ENCODE measurements at regions not wholly inside any gene's neighbourhood (a gene's known extent, or its start where the extent isn't known, plus 50 kb on each side); places are given as distances from the start of the nearest gene placed in this dataset.
A peak's percentile ranks its signal among the peaks of the same experiment; 100 is the strongest.

- Histone ChIP-seq H3K9me3 (ENCODE audit: control insufficient read depth, insufficient read depth, low read length) (no peaks in the 10 kb centered on the region), H3K27ac (ENCODE audit: low read depth, low read length) (no peak overlapping the region), H3K4me3 (ENCODE audit: low read depth, low read length) (no peak overlapping the region), H3K27me3 (ENCODE audit: control insufficient read depth, insufficient read depth, low read length) (peaks cover 29% of the 10 kb centered on the region)
- ChIA-PET CTCF (no interaction called here), POLR2A (no interaction called here)
- TF ChIP-seq, protein P1, sequence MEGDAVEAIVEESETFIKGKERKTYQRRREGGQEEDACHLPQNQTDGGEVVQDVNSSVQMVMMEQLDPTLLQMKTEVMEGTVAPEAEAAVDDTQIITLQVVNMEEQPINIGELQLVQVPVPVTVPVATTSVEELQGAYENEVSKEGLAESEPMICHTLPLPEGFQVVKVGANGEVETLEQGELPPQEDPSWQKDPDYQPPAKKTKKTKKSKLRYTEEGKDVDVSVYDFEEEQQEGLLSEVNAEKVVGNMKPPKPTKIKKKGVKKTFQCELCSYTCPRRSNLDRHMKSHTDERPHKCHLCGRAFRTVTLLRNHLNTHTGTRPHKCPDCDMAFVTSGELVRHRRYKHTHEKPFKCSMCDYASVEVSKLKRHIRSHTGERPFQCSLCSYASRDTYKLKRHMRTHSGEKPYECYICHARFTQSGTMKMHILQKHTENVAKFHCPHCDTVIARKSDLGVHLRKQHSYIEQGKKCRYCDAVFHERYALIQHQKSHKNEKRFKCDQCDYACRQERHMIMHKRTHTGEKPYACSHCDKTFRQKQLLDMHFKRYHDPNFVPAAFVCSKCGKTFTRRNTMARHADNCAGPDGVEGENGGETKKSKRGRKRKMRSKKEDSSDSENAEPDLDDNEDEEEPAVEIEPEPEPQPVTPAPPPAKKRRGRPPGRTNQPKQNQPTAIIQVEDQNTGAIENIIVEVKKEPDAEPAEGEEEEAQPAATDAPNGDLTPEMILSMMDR (IDR thresholded peaks at IDR 0.05; ENCODE audit: low read depth, low read length), result no peak
- DNase-seq (ENCODE audit: low read depth, low spot score), result no peak
Measured at GRCh38 chr15:70267306-70267705, 169.6 kb upstream of the TLE3 start.

DNA sequence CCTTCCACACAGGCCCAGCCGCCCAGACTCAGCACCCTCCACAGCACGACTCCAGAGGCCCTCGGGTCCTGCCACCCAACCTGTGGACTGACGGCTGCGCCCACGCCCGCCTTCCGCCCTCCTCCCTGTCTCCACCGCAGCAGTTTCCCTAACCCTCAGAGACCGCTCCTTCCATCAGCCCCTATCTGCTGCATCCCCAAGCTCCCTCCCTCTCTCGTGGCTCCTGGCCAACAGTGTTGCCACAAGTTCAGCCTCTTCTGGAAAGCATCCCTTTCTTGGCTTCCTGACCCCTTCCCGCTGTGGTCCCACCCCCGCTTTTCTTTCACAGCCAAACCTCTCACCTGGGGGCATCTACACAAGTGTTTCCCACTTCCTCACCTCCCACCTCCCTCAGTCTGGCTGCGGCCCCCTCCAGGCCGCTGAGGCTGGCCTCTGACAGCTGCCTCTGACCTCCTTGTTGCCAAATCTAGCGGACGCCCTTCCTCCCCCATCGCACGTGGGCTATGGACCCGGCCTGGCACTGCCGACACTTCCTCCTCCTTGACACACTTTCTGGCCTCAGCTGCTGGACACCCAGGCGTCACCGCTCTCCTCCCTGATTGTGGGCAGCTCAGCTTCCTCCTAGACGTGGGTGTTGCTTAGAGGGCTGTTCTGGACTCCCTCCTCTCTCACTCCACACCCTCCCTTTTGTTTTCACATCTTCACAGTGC is 168.8 kb upstream of the TLE3 start:
- CTCF ChIA-PET, result no interaction called here
- H3K27ac ChIP-seq (ENCODE audit: low read depth, low read length), result no peak overlapping the region
- POLR2A ChIA-PET, result interaction anchor here (0.6 kb wide), 1 partner anchor 53 kb away, joined by 3 read pairs; no protein-coding TSS in a partner anchor
- TF ChIP-seq, protein P1 (IDR thresholded peaks at IDR 0.05; ENCODE audit: low read depth, low read length), result no peak
- H3K4me3 ChIP-seq (ENCODE audit: low read depth, low read length), result no peak overlapping the region
- no peaks in the 10 kb centered on the region for H3K9me3 ChIP-seq (ENCODE audit: control insufficient read depth, insufficient read depth, low read length)
- no peak for DNase-seq (ENCODE audit: low read depth, low spot score)
- H3K27me3 ChIP-seq (ENCODE audit: control insufficient read depth, insufficient read depth, low read length), result peaks cover 34% of the 10 kb centered on the region

DNA sequence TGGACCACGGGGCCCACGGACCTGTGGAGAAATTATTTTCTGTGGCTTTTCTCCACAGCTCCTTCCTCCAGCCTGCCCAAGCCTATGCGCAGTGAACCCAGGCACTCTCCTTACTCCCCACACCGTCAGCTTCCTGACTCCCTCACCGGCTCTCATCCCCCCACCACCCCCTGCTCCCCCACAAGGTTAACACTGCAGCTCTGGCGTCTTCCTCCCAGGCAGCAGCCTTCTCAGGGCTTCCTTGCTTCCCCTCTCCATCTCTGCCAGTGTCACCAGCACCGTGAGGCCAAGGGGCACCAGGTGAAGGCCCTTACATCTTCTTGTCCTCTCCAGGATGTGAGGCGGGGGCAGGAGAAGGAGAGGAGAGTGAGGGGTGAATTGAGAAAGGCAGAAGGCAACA is 168.3 kb upstream of the TLE3 start:
- no peak for DNase-seq (ENCODE audit: low read depth, low spot score)

GRCh38 chr15:70265466-70265978 is 167.8 kb upstream of the TLE3 start:
- TF ChIP-seq, protein P1 (IDR thresholded peaks at IDR 0.05; ENCODE audit: low read depth, low read length), result 0 out of 2 replicates have a peak, but pooled peaks have one; percentile 8
- no peak overlapping the region for H3K4me3 ChIP-seq (ENCODE audit: low read depth, low read length)
- CTCF ChIA-PET, result no interaction called here

More for the DNA sequence above, 168.3 kb upstream of the TLE3 start:
- Histone ChIP-seq H3K4me3 (ENCODE audit: low read depth, low read length) (no peak overlapping the region), H3K27me3 (ENCODE audit: control insufficient read depth, insufficient read depth, low read length) (peaks cover 34% of the 10 kb centered on the region), H3K9me3 (ENCODE audit: control insufficient read depth, insufficient read depth, low read length) (no peaks in the 10 kb centered on the region), H3K27ac (ENCODE audit: low read depth, low read length) (no peak overlapping the region)
- POLR2A ChIA-PET, result interaction anchor here (0.6 kb wide), 1 partner anchor 52 kb away, joined by 3 read pairs; no protein-coding TSS in a partner anchor
- TF ChIP-seq, protein P1 (IDR thresholded peaks at IDR 0.05; ENCODE audit: low read depth, low read length), result no peak
- CTCF ChIA-PET, result no interaction called here

DNA sequence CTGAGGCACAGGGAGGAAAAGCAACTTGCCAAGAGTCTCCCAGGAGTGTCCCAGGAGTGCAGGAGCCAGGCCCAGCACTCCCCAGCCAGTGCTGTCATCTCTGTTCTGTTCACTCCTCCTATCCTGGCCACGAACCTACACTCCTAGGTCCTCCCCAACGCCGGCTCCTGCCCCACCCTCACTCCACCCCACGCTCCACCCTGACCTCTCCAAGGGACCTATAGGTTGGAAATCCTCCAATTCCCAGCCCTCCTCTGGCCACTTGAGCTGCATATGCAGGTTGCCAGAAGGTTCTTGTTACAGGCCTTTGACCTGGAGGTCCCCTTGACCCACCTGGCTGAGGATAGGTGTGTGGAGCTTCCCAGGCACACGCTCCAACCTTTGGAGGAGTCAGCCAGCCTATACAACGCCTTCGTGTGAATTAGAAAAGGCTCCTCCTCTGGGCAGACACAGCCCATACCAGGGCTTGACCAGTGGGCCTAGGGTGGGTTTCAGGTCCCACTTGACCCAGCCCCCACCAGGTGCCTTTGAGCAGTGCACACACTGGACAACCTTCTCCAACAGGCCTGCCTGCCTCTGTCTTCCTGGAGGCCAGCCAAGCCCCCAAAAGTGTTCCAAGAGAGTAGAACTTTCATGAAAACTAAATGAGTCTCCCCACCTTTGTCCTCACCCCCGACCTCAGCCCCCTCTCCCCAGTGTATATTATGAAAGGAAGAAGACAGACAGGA is 167.2 kb upstream of the TLE3 start:
- no peak for DNase-seq (ENCODE audit: low read depth, low spot score)
- Histone ChIP-seq H3K9me3 (ENCODE audit: control insufficient read depth, insufficient read depth, low read length) (no peaks in the 10 kb centered on the region; the same call in 1 of the 2 replicates), H3K27ac (ENCODE audit: low read depth, low read length) (no peak overlapping the region), H3K27me3 (ENCODE audit: control insufficient read depth, insufficient read depth, low read length) (peaks cover 34% of the 10 kb centered on the region), H3K4me3 (ENCODE audit: low read depth, low read length) (no peak overlapping the region)
- ChIA-PET CTCF (no interaction called here), POLR2A (no interaction called here)
- TF ChIP-seq, protein P1 (IDR thresholded peaks at IDR 0.05; ENCODE audit: low read depth, low read length), result no peak

More at GRCh38 chr15:70265466-70265978, 167.8 kb upstream of the TLE3 start:
- DNase-seq (ENCODE audit: low read depth, low spot score), result no peak
- POLR2A ChIA-PET, result no interaction called here
- Histone ChIP-seq H3K27me3 (ENCODE audit: control insufficient read depth, insufficient read depth, low read length) (peaks cover 34% of the 10 kb centered on the region), H3K9me3 (ENCODE audit: control insufficient read depth, insufficient read depth, low read length) (no peaks in the 10 kb centered on the region; the same call in 1 of the 2 replicates), H3K27ac (ENCODE audit: low read depth, low read length) (no peak overlapping the region)

All from AG04450 (cell line).